HUDEP-2 (cell line): ENCODE measurements at regions not wholly inside any gene's neighbourhood (a gene's known extent, or its start where the extent isn't known, plus 50 kb on each side); places are given as distances from the start of the nearest gene placed in this dataset.
"Not testable (repeated sequence)": the region's sequence is repeated elsewhere in the genome, so short reads cannot be mapped to it uniquely, and the experiment has no call there.

Experiments
- DNase-seq, 76 experiments: peaks; one replicate each; lab custom pipeline; 2025; ENCODE audit not compliant: unreplicated experiment in 76 of 76; lab: John Stamatoyannopoulos, UW

DNA sequence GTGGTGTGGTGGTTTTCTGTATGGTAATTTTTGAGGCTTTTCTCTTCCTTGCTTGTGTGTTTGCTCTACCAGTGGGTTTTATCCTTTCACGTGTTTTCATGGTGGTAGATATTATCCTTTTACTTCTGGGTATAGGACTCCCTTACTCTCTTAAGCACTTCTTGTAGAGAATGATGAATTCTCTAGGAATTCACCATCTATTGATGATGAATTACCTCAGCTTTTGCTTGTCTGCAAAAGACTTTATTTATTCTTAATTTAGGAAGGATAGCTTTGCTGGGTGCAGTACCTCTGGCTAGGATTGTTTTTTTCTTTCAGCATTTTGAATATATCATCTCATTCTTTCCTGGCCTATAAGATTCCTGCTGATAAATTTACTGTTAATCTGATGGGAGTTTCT, 415.3 kb downstream of the PDGFC start:
- no peak for DNase-seq

DNA sequence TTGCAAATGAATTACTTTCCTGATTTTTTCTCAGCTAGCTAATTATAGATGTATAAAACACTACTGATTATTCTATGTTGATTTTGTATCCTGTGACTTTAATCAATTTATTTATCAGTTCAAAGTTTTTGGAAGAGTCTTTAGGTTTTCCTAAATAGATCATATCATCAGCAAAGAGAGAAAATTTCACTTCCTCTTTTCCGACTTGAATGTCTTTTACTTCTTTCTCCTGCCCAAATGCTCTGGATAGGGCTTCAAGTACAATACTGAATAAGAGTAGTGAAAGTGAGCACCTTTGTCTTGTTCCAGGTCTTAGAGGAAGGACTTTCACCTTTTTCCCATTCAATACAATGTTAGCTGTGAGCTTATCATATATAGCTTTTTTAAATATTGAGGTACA, 417.9 kb downstream of the PDGFC start:
- no peak for DNase-seq

DNA sequence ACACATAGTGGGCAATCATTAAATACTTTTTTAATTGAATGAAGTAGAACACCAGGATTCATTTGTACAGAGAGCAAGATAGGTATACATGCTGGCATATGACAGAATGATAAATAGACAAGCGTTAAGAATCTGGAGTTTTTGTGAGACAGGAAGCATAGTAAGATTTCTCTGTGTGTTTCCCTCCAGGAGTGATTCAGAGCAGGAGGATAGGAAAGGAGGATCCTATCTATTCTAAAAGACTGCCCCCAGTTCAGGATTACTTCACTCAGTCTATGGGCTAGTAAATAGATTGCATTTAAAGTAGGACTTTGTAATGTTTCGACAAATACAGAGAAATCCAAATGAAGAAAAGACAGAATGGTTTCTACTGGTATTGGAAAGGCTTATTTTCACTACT, 423.7 kb downstream of the PDGFC start:
- no peak for DNase-seq

DNA sequence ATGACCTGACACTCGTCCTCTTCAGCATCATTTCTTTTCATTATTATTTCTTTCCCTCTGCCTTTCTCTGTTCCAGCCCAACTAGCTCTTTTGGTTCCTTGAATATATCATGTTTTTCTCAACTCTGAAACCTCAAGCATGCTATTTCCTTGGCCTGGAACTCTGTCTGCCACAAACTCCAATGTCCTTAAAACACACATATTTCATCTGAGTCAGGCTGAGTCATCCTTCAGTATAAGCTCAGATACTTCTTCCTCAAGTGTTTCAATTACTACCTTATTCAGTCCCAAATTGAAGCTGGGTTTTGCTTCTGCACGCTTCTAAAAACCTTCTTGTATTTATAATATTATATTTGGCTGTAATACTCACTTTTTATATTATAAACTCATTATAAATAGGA, 424.2 kb downstream of the PDGFC start:
- no peak for DNase-seq

DNA sequence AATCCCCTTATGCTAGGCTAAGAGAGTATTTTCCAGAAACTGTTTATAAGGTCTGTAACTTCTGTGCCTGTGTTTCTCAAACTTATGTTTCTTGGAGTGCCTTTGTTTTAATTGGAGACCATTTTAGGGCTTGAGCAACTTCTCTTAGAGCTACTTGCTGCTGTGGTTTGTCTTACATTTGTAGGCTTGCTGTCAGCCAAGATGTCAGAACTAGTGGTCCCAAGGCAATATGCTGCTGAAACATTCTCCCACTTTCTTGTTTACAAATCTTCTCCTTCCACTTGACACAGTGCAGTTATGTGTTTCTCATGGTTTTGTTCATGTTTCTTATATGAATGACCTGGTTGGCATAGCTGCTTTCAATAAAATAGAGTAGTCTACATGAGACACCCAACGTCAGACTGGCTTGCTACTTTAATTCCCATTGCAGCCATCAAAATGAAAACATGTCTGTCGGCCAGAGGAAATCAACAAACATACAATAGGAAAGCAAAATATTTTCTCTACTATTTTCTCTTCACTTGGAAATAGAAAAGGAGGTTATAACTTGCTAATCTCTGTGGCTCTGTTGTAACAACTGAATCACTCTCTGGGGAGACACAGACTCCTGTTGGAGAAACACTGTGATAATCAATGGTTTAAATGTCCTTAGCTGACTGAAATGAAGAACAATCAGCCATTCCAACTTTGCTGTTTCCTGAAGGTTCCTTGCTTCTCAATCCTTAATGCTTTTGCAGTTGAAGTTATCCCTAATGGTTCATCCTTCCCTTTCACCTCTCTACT, 426.4 kb downstream of the PDGFC start:
- DNase-seq, result no peak

DNA sequence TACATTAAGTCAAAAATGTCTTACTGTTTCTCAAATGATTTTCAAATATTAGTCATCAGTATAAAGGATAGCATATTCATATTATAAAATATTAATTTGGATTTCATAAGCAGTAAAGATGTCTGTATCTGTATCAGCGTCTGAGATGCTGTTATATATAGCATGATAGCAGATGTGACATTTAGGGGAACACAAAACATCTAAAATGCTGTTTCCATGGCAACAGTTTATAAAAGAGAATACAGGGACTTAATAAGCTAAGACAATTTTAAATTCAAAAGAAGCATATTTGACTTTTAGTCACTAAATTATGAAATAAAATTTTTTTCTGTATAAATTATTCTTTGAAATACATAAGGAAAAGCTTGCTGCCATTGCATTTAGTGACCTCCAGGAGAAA, 432.2 kb downstream of the PDGFC start:
- no peak for DNase-seq

DNA sequence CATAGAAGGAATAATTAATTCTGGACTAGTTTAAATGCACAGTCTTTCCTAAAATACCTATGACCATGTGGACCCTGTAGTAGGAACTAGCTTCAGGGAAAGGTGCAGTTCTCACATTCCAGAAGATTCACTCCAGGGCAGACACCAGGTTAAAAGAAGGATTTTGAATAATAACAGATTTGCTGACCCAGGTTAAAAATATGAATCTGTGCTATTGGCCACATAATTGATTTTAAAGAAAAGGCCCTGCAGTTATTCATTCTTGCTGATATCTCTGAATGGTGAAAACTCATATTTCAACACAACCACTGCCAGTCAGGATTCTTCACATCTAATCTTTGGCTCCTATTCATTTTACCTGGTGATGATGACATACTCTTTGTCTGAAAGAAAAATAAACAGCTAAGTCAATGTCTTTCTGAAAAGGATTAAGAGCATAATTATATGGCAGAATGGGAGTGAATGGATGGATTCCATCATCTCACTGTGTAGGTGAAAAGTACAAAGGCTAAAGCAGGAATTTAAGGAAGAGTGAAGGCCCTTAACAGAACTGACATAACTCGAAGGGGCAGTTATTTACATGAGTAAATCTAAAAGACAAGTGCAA, 432.8 kb downstream of the PDGFC start:
- no peak for DNase-seq

DNA sequence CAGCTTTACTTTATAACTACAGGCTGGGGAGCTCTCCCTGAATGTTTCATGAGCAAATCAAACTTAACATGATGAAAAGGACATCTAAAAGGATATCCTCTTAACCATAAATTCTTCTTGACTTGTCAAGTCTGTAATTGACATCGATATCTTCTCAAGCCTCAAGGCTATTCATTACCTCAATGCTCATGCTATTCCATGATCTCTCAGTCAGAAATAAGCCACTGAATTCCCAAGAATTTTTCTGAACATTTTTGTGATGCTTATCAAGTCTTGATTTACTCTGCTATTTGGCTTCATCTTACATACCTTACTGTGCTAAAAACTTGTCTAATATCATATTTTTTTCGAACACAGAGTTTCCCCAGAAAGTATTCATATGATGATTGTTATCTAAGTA, 433.4 kb downstream of the PDGFC start:
- no peak for DNase-seq

DNA sequence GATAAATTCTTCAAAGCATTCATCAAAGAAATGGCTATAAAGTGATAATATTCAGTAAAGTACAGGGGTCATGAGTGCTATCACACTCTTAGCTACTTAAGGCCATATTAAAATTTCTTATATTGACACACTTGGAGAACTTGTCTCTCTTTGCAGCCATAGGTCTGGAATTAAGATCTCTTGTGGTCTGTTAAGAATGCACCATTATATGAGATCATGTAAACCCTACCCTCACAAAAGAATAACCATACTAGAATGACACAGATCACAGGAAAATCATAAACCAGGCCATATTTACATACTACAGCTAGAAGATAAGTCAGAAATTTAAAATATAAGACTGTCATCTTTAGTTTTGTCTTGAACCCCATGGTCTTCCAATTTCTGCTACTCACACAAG, 434.3 kb downstream of the PDGFC start:
- no peak for DNase-seq

DNA sequence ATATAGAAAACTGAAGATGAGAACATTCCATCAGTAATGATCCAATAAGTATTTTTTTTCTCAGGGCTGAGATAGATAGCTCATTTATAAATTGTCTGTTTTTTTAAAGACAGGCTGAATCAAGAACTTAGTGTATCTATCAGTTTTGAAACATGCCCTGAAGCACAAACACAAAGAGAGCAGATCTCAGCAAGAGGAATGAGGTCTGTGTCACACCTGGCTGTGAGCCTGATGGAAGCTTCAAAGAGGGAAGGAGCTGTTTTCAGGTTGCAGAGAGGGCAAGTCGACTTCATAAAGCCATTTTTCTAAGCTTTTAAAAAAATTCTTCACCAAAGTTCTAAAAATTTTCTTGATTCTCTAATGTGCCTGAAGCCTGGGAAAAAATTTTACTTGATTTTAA, 434.9 kb downstream of the PDGFC start:
- DNase-seq, result no peak

DNA sequence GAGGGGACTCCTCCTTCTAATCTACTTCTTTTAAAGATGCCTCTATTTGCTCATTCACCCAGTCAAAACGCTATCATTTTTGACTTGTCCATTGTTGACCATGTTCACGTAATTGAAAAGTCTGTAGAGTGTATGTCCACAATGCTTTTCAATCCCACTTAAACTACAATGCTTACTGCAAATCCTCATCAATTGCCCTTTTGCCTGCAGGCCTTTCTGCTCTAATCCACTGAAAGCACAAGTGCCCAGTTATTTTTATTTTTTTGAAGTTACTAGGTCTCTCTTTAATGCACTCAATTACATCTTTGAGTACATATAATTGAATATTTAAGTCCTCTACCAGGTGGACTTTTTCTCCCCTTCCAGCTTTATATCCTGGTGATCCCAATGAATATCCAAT, 437.4 kb downstream of the PDGFC start:
- no peak for DNase-seq

DNA sequence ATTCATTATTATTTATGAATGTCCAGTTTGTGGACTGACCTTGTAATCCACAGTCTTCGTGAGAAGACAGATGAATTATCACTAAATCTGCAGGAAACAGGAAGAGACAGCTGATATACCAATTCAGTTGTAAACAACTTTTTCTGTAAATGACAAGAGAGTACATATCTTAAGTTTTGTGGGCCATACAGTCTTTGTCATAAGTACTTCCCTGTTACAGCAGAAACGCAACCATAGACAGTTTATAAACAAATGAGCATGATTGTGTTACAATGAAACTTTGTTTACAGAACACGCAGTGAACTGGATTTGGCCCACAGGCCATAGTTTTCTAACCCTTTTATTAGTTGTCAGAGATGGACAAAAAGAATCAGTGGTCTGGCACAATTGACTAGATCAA, 443.4 kb downstream of the PDGFC start:
- no peak for DNase-seq

DNA sequence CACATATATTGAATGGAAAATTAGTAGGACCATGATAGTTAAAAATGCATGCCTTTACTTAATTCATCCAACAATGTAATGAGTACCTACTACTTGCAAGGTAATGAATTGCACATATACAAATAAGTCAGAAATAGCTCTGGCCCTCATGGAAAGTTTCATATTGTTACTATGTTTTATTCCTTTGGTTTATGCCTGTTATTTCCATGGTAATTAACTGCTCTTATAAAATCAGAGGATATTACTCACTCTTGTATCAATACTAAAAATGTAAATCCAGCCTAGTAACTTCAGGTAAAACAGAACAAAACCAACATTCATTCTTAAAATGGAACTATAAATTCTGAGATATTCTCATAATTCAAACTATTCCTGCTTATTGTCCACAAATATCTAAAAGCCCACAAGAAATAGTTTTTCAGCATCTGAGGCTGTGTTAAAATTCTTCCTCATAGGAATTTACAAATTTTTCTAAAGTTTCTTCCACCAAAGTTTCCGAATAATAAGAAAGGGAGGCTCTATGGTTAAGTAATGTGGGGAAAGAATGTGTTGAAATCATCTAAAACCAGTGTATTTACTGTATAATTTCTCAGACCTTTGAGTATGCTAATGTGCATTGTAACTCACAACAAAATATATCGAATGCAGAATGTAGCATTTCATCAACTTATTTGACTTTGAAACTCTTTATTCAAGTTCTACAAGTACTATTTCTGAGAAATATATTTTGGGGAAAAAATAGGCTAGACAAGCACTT, 444.2 kb downstream of the PDGFC start:
- no peak for DNase-seq

DNA sequence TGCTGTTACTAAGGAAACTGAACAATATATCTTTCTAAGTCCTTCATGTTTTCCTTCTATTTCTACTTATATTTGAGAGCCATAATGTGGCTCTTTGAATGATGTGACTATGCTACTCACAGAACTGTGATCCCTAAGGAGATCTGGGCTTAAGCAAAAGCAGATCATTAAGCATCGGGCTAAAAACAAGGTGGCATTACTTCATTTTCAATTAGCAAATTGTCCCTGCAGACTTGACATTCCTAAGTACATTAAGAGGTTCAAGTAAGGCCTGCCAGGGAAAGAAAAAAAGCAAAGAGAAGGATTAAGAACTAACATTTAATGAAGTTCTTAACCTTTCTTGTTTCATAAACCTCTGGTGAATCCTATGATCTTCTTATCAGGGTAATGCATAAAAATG, 447.6 kb downstream of the PDGFC start:
- DNase-seq, result no peak

DNA sequence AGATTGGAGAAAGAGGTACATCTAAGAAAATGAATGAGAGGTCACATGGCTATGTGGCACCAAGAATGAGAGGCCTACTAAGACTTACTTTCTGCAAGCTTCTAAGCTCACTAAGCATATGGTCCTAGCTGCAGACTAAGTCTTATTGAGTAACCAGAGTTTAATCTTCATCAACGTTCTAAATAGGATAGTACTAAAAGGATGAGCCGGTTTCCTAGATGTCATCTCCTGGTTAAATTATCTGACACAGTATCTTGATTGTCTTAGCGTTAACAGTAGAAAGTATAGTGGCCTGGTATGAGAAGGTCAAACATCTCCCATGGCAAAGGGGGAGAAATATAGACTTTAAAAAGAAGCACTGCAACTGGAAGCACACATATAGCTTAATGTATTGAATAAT, 448.1 kb downstream of the PDGFC start:
- DNase-seq, result no peak

DNA sequence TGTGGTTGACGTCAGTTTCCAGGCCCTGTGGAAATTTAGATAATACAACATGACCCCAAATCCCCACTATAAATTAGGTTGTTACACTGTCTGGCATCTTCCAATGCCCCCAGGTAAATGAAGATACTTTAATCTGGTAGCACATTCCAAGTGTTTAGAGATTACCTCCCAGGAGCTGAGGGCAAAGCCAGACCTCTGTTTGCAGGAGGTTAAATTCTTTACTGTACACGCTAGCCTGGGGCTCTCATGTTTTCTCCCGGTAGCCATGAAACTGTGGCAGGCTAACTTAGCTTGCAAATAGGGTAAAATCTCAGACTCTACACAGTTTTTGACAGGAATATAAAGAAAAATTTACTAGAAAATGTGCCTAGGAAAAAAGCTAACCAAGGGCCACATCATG, 450.0 kb downstream of the PDGFC start:
- DNase-seq, result no peak

DNA sequence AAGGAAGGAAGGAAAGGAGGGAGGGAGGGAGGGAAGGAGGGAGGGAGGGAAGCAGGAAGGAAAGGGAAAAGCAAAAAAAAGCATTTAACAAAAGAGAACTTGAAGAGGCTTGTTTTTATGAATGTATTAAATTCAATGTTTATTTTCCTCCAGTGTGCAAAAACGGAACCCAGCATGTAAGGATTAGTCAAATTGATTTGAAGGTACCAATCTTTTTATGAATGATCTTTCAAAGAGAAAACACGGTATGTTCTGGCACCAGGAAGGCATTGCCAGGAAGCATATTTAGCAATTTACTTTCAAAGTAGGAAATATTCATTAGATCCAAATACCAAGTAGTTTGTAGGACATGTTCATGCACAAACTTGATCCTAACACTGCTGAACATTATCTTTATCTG, 453.6 kb downstream of the PDGFC start:
- no peak for DNase-seq

DNA sequence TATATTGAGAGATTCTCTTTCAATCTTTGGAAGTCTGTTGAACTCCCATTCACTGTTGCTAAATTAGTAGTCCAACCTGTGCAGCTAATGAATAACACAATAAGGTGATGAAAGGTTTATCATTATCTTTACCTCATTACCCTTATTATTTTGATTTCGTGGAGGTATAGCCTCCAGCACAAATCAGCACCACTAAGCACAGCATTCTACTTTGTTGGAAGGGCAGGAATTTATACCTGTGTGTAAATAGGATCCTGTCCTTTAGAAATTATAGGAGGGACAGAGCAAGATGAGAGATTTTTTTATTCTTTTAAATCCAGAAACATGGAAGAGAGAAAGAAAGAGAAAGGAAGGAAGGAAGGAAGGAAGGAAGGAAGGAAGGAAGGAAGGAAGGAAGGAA, 454.1 kb downstream of the PDGFC start:
- DNase-seq, result no peak

DNA sequence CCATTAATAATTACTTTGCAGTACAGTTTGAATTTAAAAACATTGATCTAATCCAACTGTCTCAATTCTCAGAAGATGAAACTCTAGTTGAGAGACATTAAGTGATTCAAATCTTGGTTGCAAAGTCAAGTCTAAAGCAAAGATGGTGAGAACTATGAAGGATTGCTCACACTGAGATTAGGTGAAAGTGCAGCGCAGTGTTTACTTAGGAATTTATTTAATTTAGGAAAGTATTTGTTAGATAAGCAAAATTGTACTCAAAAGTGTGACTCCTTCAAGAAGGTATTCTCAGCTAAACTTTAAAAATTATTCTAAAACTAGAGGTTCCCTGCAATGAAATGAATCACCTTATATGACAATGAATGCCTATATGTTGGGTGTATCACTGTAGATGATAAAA, 454.9 kb downstream of the PDGFC start:
- DNase-seq, result no peak

DNA sequence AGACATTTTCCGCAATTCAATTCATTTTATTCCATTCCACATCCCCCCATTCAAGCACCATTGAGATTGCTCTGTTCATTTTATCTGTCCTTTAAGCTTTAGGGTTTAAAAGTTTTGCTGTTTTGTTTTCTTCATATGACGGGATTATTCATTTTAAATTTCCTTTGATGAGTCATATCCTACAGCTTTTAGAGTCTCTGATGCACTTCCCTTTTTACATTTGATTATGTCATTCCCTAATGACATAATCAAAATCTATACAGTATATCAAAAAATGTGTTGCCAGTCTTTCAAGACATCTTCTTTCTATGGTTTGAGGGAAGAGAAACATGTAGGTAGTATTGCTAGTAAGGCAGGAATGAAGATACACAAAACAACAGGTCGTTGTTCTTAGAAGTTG, 456.3 kb downstream of the PDGFC start:
- no peak for DNase-seq

DNA sequence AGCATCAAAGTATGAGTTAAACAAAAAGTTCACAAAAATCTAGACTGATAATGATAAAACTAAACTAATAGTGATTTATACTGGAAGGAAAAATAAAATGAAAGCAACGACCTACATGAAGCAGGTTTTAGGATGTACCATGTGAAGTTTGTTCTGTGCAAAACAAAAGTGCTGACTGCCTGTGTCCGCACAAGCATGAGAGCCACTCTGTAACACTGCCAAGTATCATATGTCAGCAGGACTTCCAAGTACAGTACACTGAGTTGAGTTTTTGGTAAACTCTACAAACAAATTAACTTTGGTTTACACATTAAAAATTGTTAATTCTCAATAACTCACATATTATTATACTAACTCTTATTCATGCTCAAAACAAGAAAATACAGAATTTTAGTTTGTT, 459.0 kb downstream of the PDGFC start:
- no peak for DNase-seq

DNA sequence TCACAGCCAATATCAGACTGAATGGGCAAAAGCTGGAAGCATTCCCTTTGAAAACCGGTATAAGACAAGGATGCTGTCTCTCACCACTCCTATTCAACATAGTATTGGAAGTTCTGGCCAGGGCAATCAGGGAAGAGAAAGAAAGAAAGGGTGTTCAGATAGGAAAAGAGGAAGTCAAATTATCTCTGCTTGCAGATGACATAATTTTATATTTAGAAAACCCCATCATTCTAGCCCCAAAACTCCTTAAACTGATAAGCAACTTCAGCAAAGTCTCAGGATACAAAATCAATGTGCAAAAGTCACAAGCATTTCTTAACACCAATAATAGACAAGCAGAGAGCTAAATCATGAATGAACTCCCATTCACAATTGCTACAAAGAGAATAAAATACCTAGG, 461.7 kb downstream of the PDGFC start:
- DNase-seq, result not testable (repeated sequence)
